GM12873 (cell line): ENCODE measurements at regions not wholly inside any gene's neighbourhood (a gene's known extent, or its start where the extent isn't known, plus 50 kb on each side); places are given as distances from the start of the nearest gene placed in this dataset.

Source experiments
- CTCF ChIP-seq: IDR thresholded peaks from 2 replicates; pipeline ENCODE4 v1.5.1; 2012; ENCODE audit warnings: low read depth, mild to moderate bottlenecking, moderate library complexity, low read length, control low read depth; ENCODE audit not compliant: insufficient read depth; ENCODE audit errors: missing control alignments

GRCh38 chr3:170697908-170698307, 112.0 kb upstream of the SLC7A14 start:
- TF ChIP-seq CTCF: no peak

GRCh38 chr3:170697131-170697530, 111.3 kb upstream of the SLC7A14 start:
- TF ChIP-seq CTCF: no peak

GRCh38 chr3:170695486-170696064, 109.7 kb upstream of the SLC7A14 start:
- TF ChIP-seq CTCF: no peak

- TF ChIP-seq CTCF: no peak
These were observed 106.8 kb upstream of the SLC7A14 start for GRCh38 chr3:170692720-170693119.

- no peak for TF ChIP-seq CTCF
These were observed 104.7 kb upstream of the SLC7A14 start for GRCh38 chr3:170690661-170690981.

GRCh38 chr3:170689893-170690660, 104.2 kb upstream of the SLC7A14 start:
- TF ChIP-seq CTCF: peak; percentile 81

GRCh38 chr3:170689296-170689829, 103.5 kb upstream of the SLC7A14 start:
- TF ChIP-seq CTCF: no peak
